Stomach (tissue), 4 donors: ENCODE measurements at regions not wholly inside any gene's neighbourhood (a gene's known extent, or its start where the extent isn't known, plus 50 kb on each side); places are given as distances from the start of the nearest gene placed in this dataset.

Experiments used
- CTCF ChIP-seq, 7 experiments: fragments of 450-650 bp in 4 of 7; fragments of 200-600 bp in 3 of 7; sonication (generic) in 3 of 7; IDR thresholded peaks; one replicate each; pipeline ENCODE4 v1.5.1; 2016 to 2019; ENCODE audit warnings: antibody characterized with exemption in 7 of 7, control low read depth in 2 of 7, mild to moderate bottlenecking in 1 of 7
- POLR2A ChIP-seq, 4 donors: fragments of 450-650 bp; IDR thresholded peaks; one replicate each; pipeline ENCODE4 v1.6.1; 2016; ENCODE audit warnings: antibody characterized with exemption in 4 of 4, control low read depth in 2 of 4, mild to moderate bottlenecking in 1 of 4, moderate library complexity in 1 of 4

- no peak for TF ChIP-seq CTCF (IDR thresholded peaks at IDR 0.05)
- no peak for TF ChIP-seq POLR2A (IDR thresholded peaks at IDR 0.05)
Observed at GRCh38 chr12:63070709-63071108, 80.3 kb downstream of the AVPR1A start.
